ENCODE measurements at regions not wholly inside any gene's neighbourhood (a gene's known extent, or its start where the extent isn't known, plus 50 kb on each side); places are given as distances from the start of the nearest gene placed in this dataset.

DNA sequence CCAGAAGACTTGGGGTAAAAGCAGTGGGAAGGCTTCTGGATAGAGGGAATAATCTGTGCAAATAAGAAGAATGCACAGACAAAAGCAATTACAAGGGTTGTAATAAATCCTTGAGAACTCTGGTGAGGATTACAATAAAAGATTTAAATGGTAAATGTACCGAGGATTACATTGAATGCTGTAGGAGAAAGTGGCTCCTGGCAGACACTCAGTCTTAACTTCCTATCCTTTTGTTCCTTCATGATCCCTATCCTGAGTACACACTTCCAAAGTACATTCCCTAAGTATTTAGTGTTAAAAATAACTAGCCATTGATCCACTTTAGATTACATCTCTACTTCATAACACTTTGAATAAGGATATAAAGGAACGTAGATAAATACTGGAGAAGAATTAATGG lies 205.4 kb downstream of the SPATA18 start:
- TF ChIP-seq CTCF (optimal IDR thresholded peaks at IDR 0.05 in 1 of 3, IDR thresholded peaks at IDR 0.05 in 1 of 3, conservative IDR thresholded peaks at IDR 0.05 in 1 of 3; ENCODE audit: extremely low read depth in 1 of 3, insufficient read depth in 2 of 3, low read length in 3 of 3) (no peak), EZH2 (IDR thresholded peaks at IDR 0.05; ENCODE audit: low read length) (no peak)
